Caco-2 (cell line): ENCODE measurements at regions not wholly inside any gene's neighbourhood (a gene's known extent, or its start where the extent isn't known, plus 50 kb on each side); places are given as distances from the start of the nearest gene placed in this dataset.

Experiments used
- BruUV-seq: library from RNA; stranded (reverse); fragments of 400-500 nt; replicated peaks from 2 replicates; lab custom pipeline; 2021; lab: Mats Ljungman, UMichigan
- CTCF ChIA-PET: fragments of 300-600 bp; sonication (Branson Sonifier 250); formaldehyde crosslinking; loops from one replicate; lab custom pipeline; 2022; ENCODE audit warnings: antibody characterized with exemption; lab: Charles Lee
- POLR2A ChIA-PET: fragments of 300-600 bp; sonication (Branson Sonifier 250); formaldehyde crosslinking; loops from one replicate; lab custom pipeline; 2022; ENCODE audit warnings: antibody characterized with exemption; lab: Charles Lee
- DNase-seq, 2 experiments: peaks; one replicate each; pipeline versions ENCODE4 v3.0.0 to v3.0.0-alpha.2; 2020 to 2022
- H3K27me3 ChIP-seq: replicated peaks from 2 replicates; pipeline ENCODE4 v1.6.0; 2011; ENCODE audit warnings: low read length; ENCODE audit not compliant: control insufficient read depth, insufficient read depth
- H3K36me3 ChIP-seq: 2 replicates; pipeline ENCODE4 v1.5.1; 2011; ENCODE audit warnings: low read length; ENCODE audit not compliant: control insufficient read depth, insufficient read depth
- H3K4me1 ChIP-seq: fragments of 250-450 bp; sonication (Bioruptor Pico); 2 replicates; pipeline ENCODE4 v1.5.1; 2020; ENCODE audit warnings: mild to moderate bottlenecking
- H3K4me3 ChIP-seq: 2 replicates; pipeline ENCODE4 v1.5.1; 2011; ENCODE audit warnings: low read depth, mild to moderate bottlenecking, control low read depth, low read length
- H3K9me3 ChIP-seq: fragments of 250-450 bp; sonication (Bioruptor Pico); 2 replicates; pipeline ENCODE4 v1.5.1; 2020; ENCODE audit warnings: mild to moderate bottlenecking, moderate library complexity
- H3K27ac Mint-ChIP-seq: one replicate; pipeline ENCODE4 v1.8.0; 2022; ENCODE audit warnings: mixed read lengths; ENCODE audit not compliant: unreplicated experiment
- H3K27me3 Mint-ChIP-seq: one replicate; pipeline ENCODE4 v1.8.0; 2022; ENCODE audit warnings: mixed read lengths; ENCODE audit not compliant: insufficient read depth, unreplicated experiment
- H3K36me3 Mint-ChIP-seq: one replicate; pipeline ENCODE4 v1.8.0; 2022; ENCODE audit warnings: mild to moderate bottlenecking, mixed read lengths; ENCODE audit not compliant: insufficient read depth, unreplicated experiment
- H3K4me1 Mint-ChIP-seq: one replicate; pipeline ENCODE4 v1.8.0; 2022; ENCODE audit warnings: low read depth, mixed read lengths; ENCODE audit not compliant: unreplicated experiment
- H3K4me3 Mint-ChIP-seq: one replicate; pipeline ENCODE4 v1.8.0; 2022; ENCODE audit warnings: mild to moderate bottlenecking, moderate library complexity, mixed read lengths; ENCODE audit not compliant: unreplicated experiment
- H3K9me3 Mint-ChIP-seq: one replicate; pipeline ENCODE4 v1.8.0; 2022; ENCODE audit warnings: mixed read lengths; ENCODE audit not compliant: unreplicated experiment
- intact Hi-C: fragments of 100-400 bp; cut with micrococcal nuclease; formaldehyde crosslinking; loops from one replicate; pipeline ENCODE4 v1.10.0; 2022; ENCODE audit not compliant: unreplicated experiment
- TF ChIP-seq, protein P1 (sequence below), 2 experiments: fragments of 200-600 bp in 1 of 2; IDR thresholded peaks; 1 replicate in 1 of 2; 2 replicates in 1 of 2; pipeline versions ENCODE4 v1.5.1 to v1.8.0; 2011 to 2022; ENCODE audit warnings: antibody characterized with exemption in 1 of 2, control low read depth in 1 of 2, inconsistent platforms in 1 of 2, low read depth in 1 of 2, low read length in 1 of 2, mild to moderate bottlenecking in 1 of 2, moderate library complexity in 1 of 2; ENCODE audit not compliant: insufficient read depth in 1 of 2, severe bottlenecking in 1 of 2, unreplicated experiment in 1 of 2

DNA sequence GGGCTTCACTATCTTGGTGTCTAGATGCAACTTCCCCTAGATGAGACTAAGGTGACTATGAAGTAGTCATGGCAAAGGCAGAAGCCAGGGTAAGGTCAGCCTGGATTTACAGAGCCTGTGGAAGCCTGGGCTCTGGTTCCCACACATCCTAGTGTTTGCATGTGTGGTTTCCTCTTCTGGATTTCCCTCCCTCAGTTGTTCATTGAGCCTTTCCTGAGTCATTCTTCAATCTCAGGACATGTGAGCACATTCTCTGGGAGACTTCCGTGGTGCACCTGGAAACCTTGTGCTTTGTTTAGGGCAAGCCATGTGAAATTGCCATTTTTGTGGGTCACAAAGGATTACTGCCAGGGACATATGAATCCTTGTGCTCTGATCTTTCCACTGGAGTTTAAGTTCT, 236.6 kb downstream of the C12orf75 start:
- no TSS peak for BruUV-seq
- H3K4me3 Mint-ChIP-seq: no peak overlapping the region
- DNase-seq: no peak
- no peaks in the 10 kb centered on the region for H3K36me3 Mint-ChIP-seq
- TF ChIP-seq, protein P1, sequence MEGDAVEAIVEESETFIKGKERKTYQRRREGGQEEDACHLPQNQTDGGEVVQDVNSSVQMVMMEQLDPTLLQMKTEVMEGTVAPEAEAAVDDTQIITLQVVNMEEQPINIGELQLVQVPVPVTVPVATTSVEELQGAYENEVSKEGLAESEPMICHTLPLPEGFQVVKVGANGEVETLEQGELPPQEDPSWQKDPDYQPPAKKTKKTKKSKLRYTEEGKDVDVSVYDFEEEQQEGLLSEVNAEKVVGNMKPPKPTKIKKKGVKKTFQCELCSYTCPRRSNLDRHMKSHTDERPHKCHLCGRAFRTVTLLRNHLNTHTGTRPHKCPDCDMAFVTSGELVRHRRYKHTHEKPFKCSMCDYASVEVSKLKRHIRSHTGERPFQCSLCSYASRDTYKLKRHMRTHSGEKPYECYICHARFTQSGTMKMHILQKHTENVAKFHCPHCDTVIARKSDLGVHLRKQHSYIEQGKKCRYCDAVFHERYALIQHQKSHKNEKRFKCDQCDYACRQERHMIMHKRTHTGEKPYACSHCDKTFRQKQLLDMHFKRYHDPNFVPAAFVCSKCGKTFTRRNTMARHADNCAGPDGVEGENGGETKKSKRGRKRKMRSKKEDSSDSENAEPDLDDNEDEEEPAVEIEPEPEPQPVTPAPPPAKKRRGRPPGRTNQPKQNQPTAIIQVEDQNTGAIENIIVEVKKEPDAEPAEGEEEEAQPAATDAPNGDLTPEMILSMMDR (IDR thresholded peaks at IDR 0.05; ENCODE audit: insufficient read depth in 1 of 2, low read depth in 1 of 2, low read length in 1 of 2, severe bottlenecking in 1 of 2, unreplicated experiment in 1 of 2): no peak
- H3K27ac Mint-ChIP-seq: no peak overlapping the region
- ChIA-PET CTCF (no interaction called here), POLR2A (no interaction called here)
- H3K9me3 ChIP-seq: no peaks in the 10 kb centered on the region
- H3K4me1 ChIP-seq: 0 out of 2 replicates have a peak, but pooled peaks cover 1% of the 10 kb centered on the region
- intact Hi-C loops: no loop called here
- peaks cover 5% of the 10 kb centered on the region for H3K4me1 Mint-ChIP-seq
- H3K27me3 ChIP-seq: no peaks in the 10 kb centered on the region
- no peaks in the 10 kb centered on the region for H3K36me3 ChIP-seq
- no peak overlapping the region for H3K4me3 ChIP-seq
- no peaks in the 10 kb centered on the region for H3K27me3 Mint-ChIP-seq
- H3K9me3 Mint-ChIP-seq: no peaks in the 10 kb centered on the region

DNA sequence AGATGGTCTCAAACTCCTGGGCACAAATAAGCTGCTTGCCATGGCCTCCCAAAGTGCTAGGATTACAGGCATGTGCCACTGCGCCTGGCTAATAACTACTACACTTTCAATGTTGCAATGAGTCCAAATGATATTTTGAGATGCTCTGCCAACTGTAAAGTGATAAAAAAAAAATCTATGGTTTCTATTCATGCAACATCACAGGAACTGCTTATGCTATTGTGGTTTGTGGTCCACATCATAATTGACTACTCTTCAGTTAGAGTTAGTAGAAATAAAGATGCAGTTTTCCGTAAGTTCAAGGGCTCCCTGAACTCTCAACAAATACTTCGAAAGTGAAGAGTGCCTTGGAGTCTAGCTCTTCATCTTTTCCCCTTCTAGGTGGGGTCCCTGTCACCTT, 239.4 kb downstream of the C12orf75 start:
- CTCF ChIA-PET: no interaction called here
- H3K36me3 Mint-ChIP-seq: no peaks in the 10 kb centered on the region

DNA sequence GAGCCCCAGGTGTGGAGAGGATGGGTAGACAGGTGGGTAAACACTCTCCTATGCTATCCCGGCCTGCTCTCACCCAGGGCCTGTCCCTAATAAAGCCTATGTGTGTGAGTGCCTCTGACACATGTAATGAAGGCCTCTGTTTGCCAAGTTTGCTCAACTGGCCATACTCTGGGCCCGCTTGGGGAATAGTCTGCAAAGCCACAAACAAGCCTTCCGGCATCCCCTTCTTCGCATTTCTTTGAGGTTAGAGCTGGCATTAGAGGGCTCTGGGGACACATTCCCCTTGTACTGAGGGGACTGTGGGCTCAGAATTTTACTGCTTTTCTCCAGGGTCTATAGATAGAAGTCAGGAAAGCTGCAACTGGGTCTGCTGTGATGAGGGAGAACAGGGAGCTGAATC, 240.5 kb downstream of the C12orf75 start:
- Mint-ChIP-seq H3K9me3 (no peaks in the 10 kb centered on the region), H3K27me3 (no peaks in the 10 kb centered on the region), H3K4me1 (no peaks in the 10 kb centered on the region), H3K4me3 (no peak overlapping the region), H3K27ac (no peak overlapping the region), H3K36me3 (no peaks in the 10 kb centered on the region)
- no peaks in the 10 kb centered on the region for H3K36me3 ChIP-seq
- H3K9me3 ChIP-seq: no peaks in the 10 kb centered on the region
- H3K4me3 ChIP-seq: no peak overlapping the region
- TF ChIP-seq, protein P1 (IDR thresholded peaks at IDR 0.05; ENCODE audit: insufficient read depth in 1 of 2, low read depth in 1 of 2, low read length in 1 of 2, severe bottlenecking in 1 of 2, unreplicated experiment in 1 of 2): no peak
- DNase-seq: no peak
- intact Hi-C loops: no loop called here
- H3K27me3 ChIP-seq: no peaks in the 10 kb centered on the region
- BruUV-seq: no TSS peak
- ChIA-PET CTCF (no interaction called here), POLR2A (no interaction called here)
- H3K4me1 ChIP-seq: no peaks in the 10 kb centered on the region

More for the DNA sequence above, 239.4 kb downstream of the C12orf75 start:
- Histone ChIP-seq H3K36me3 (no peaks in the 10 kb centered on the region), H3K9me3 (no peaks in the 10 kb centered on the region), H3K4me3 (no peak overlapping the region), H3K4me1 (no peaks in the 10 kb centered on the region), H3K27me3 (no peaks in the 10 kb centered on the region)
- Mint-ChIP-seq H3K27ac (no peak overlapping the region), H3K4me1 (no peaks in the 10 kb centered on the region), H3K4me3 (no peak overlapping the region), H3K27me3 (no peaks in the 10 kb centered on the region), H3K9me3 (no peaks in the 10 kb centered on the region)
- BruUV-seq: no TSS peak
- no peak for DNase-seq
- intact Hi-C loops: no loop called here
- POLR2A ChIA-PET: no interaction called here
- TF ChIP-seq, protein P1 (IDR thresholded peaks at IDR 0.05; ENCODE audit: insufficient read depth in 1 of 2, low read depth in 1 of 2, low read length in 1 of 2, severe bottlenecking in 1 of 2, unreplicated experiment in 1 of 2): no peak
